D721Med (cell line): ENCODE measurements at regions not wholly inside any gene's neighbourhood (a gene's known extent, or its start where the extent isn't known, plus 50 kb on each side); places are given as distances from the start of the nearest gene placed in this dataset.

Experiments
- DNase-seq: peaks from one replicate; pipeline ENCODE4 v3.0.0; 2011; ENCODE audit warnings: low spot score; ENCODE audit not compliant: insufficient read length
- FAIRE-seq: peaks from 2 replicates; lab custom pipeline; 2011; peaks lifted over from hg19 to GRCh38; lab: Jason Lieb, UNC
- CTCF ChIP-seq: IDR thresholded peaks from 2 replicates; pipeline ENCODE4 v1.5.1; 2012; ENCODE audit warnings: mild to moderate bottlenecking, control low read depth; ENCODE audit not compliant: insufficient read depth; ENCODE audit errors: missing control alignments

- FAIRE-seq (no peak), DNase-seq (no peak)
- no peak for TF ChIP-seq CTCF
These were observed 156.0 kb upstream of the RGMA start for GRCh38 chr15:93244696-93245660.

GRCh38 chr15:93243573-93243972 lies 154.6 kb upstream of the RGMA start:
- DNase-seq (no peak), FAIRE-seq (no peak)
- TF ChIP-seq CTCF: no peak

- no peak for TF ChIP-seq CTCF
- DNase-seq (no peak), FAIRE-seq (no peak)
These were observed 152.9 kb upstream of the RGMA start for GRCh38 chr15:93241696-93242585.

- DNase-seq: no peak
- TF ChIP-seq CTCF: no peak
- no peak for FAIRE-seq
These were observed 151.0 kb upstream of the RGMA start for GRCh38 chr15:93239993-93240392.

- FAIRE-seq: no peak
- DNase-seq: no peak
- no peak for TF ChIP-seq CTCF
These were observed 150.6 kb upstream of the RGMA start for GRCh38 chr15:93239591-93239990.

- FAIRE-seq: no peak
- TF ChIP-seq CTCF: no peak
- DNase-seq: no peak
These were observed 149.6 kb upstream of the RGMA start for GRCh38 chr15:93238641-93239040.
